SJSA1 (cell line): ENCODE measurements at regions not wholly inside any gene's neighbourhood (a gene's known extent, or its start where the extent isn't known, plus 50 kb on each side); places are given as distances from the start of the nearest gene placed in this dataset.

Experiments used
- DNase-seq, 2 experiments: peaks; one replicate each; pipeline ENCODE4 v3.0.0-alpha.2; 2015 to 2020; ENCODE audit warnings: low spot score in 2 of 2, low read depth in 1 of 2
- H3K27ac ChIP-seq: fragments of 250-450 bp; sonication (Bioruptor Pico); 2 replicates; pipeline ENCODE4 v1.5.1; 2020; ENCODE audit warnings: mild to moderate bottlenecking, moderate library complexity
- H3K27me3 ChIP-seq: fragments of 250-450 bp; sonication (Bioruptor Pico); replicated peaks from 2 replicates; pipeline ENCODE4 v1.5.1; 2020; ENCODE audit warnings: mild to moderate bottlenecking, moderate library complexity
- H3K36me3 ChIP-seq: fragments of 250-450 bp; sonication (Bioruptor Pico); 2 replicates; pipeline ENCODE4 v1.5.1; 2020; ENCODE audit warnings: mild to moderate bottlenecking
- H3K4me1 ChIP-seq: fragments of 250-450 bp; sonication (Bioruptor Pico); replicated peaks from 2 replicates; pipeline ENCODE4 v1.6.1; 2021; ENCODE audit warnings: mild to moderate bottlenecking
- H3K4me3 ChIP-seq: fragments of 250-450 bp; sonication (Bioruptor Pico); 2 replicates; pipeline ENCODE4 v1.5.1; 2020; ENCODE audit warnings: mild to moderate bottlenecking
- H3K9me3 ChIP-seq: fragments of 250-450 bp; sonication (Bioruptor Pico); replicated peaks from 2 replicates; pipeline ENCODE4 v1.5.1; 2020; ENCODE audit warnings: mild to moderate bottlenecking

DNA sequence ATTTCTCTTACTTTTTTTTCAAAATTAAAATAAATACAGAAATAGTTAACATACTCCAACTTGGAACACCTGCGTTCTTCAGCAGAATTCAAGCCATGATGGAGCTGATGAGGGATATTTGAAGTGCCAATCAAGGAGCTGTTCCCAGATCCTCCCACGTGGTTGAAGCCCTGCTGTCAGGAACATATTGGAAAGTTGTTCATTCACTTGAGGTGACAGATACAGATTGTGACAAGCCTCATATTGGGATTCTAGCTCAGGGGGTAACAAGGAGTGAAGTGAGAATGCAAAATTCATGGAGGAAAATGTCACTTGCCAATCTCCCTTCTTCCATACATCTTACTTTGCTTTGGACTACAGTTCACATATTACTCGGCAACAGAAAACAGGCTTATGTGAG is 2670.8 kb downstream of the PCDH7 start:
- H3K36me3 ChIP-seq: no peaks in the 10 kb centered on the region
- H3K9me3 ChIP-seq: no peaks in the 10 kb centered on the region
- no peak overlapping the region for H3K4me3 ChIP-seq
- DNase-seq: no peak
- no peaks in the 10 kb centered on the region for H3K27me3 ChIP-seq
- H3K4me1 ChIP-seq: no peaks in the 10 kb centered on the region
- H3K27ac ChIP-seq: no peak overlapping the region

DNA sequence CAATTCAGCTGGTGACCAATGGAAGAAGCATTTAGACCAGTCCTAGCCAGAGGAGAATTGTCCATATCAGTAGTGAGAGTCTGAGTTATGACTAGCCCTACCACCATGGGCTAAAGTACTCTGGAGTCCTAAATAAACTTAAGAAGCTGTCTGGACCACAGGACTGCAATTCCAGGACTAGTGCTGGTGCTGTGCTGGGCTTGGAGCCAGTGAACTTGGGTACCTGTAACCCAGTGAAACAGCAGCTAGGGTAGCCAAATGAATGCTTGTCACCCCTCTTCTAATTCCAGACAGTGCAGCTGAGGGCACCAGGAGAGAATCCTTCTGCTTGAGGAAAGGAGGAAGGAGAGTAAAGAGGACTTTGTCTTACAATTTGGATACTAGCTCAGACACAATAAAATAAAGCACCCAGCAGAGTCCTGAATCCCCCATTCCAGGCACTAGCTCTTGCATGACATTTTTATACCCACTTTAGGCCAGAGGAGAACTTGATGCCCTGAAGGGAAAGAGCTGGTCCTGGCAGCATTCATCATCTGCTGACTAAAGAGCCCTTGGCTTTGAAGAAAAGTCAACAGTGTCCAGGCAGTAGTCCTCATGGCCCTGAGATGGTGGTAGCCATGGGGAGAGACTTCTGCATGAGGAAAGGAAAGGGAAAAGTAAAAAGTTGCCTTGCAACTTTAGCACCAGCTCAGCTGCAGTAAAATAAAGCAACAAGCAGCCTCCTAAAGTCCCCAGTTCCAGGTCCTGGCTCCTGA is 2675.7 kb downstream of the PCDH7 start:
- Histone ChIP-seq H3K4me1 (no peaks in the 10 kb centered on the region), H3K27me3 (no peaks in the 10 kb centered on the region), H3K27ac (no peak overlapping the region), H3K9me3 (no peaks in the 10 kb centered on the region), H3K36me3 (no peaks in the 10 kb centered on the region), H3K4me3 (no peak overlapping the region)
- no peak for DNase-seq

GRCh38 chr4:33400504-33400903 is 2680.3 kb downstream of the PCDH7 start:
- Histone ChIP-seq H3K36me3 (no peaks in the 10 kb centered on the region), H3K9me3 (no peaks in the 10 kb centered on the region), H3K27me3 (no peaks in the 10 kb centered on the region), H3K27ac (no peak overlapping the region), H3K4me3 (no peak overlapping the region), H3K4me1 (no peaks in the 10 kb centered on the region)
- DNase-seq: no peak

- Histone ChIP-seq H3K9me3 (no peaks in the 10 kb centered on the region), H3K27ac (no peak overlapping the region), H3K27me3 (no peaks in the 10 kb centered on the region), H3K4me1 (no peaks in the 10 kb centered on the region), H3K36me3 (no peaks in the 10 kb centered on the region), H3K4me3 (no peak overlapping the region)
- DNase-seq: no peak
Observed at GRCh38 chr4:33407496-33407895, 2687.3 kb downstream of the PCDH7 start.

DNA sequence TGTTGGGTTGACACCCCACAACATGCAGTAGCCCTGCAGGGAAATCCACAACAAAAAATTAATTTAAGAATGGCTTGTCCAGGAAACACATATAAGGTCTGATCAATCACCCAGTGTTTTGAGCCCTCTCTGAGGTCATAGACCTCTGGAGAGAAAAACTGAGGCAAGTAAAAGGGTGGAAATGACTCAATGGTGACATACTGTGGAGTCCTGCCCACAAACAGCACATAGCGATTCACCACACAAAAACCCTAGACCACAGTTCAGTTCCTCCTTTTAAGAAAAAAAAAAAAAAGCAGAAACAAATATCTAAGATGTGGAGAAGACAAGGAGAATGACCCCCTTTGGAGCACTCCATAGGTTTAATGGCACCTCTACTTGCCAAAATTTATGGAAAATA is 2691.0 kb downstream of the PCDH7 start:
- Histone ChIP-seq H3K4me1 (no peaks in the 10 kb centered on the region), H3K36me3 (no peaks in the 10 kb centered on the region), H3K9me3 (no peaks in the 10 kb centered on the region), H3K27me3 (no peaks in the 10 kb centered on the region), H3K4me3 (no peak overlapping the region), H3K27ac (no peak overlapping the region)
- DNase-seq: no peak

DNA sequence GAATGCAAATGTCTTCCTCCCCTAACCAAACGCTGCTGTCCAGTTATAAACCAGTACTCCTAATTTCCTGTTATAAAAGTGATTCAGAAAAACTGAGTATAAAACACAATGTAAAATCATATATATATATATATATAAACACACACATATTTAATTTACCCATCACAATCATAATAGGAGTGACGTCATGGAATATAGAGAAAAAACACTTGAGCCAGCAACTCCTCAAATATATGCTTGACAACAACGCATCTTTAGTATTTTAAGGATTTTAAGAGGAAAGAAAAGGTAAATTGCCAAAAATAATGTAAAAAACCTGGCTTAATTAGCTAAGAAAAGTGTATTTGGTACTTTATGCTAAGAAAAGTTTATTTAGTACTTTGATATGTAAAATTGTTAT is 2701.7 kb downstream of the PCDH7 start:
- Histone ChIP-seq H3K9me3 (no peaks in the 10 kb centered on the region), H3K27me3 (no peaks in the 10 kb centered on the region), H3K27ac (no peak overlapping the region), H3K36me3 (no peaks in the 10 kb centered on the region), H3K4me3 (no peak overlapping the region), H3K4me1 (no peaks in the 10 kb centered on the region)
- no peak for DNase-seq

DNA sequence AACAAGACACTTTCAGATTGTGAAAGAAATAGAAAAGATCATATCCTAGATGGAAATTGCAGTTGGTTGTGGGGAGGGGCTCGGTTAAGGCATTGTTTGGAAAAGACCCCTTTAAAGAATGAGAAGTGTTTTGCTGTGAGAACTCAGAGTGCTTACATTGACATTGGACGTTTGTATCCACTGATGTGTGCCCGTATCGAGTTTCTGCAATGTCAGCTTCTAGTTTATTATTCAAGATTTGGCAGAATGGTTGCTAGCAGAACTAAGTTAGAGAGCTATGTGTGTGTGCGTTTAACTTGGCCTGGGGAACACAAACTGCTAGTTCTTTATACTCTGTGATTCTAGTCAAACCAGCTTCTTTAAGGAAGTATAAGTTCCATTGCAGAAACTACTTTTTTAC is 2702.5 kb downstream of the PCDH7 start:
- no peaks in the 10 kb centered on the region for H3K4me1 ChIP-seq
- no peak for DNase-seq

DNA sequence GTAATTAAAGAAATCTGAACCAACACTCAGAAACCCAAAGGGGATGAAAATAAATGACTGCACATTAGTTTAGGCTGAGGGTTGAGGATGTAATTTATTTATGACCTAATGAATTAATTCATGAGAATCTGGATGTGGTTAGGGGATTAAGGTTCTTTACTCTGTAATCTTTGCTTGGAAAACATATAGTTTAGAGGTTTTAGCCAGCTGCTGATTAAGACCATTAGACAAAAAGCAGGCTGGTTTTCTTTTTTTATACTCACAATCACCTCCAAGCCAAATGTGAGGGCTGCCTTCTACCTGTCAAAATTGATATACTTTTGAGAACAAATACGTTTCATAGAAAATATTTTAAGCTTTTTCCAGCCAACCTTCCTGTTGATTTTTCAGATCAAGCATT is 2705.8 kb downstream of the PCDH7 start:
- Histone ChIP-seq H3K36me3 (no peaks in the 10 kb centered on the region), H3K27ac (no peak overlapping the region), H3K4me1 (no peaks in the 10 kb centered on the region), H3K4me3 (no peak overlapping the region), H3K9me3 (no peaks in the 10 kb centered on the region), H3K27me3 (no peaks in the 10 kb centered on the region)
- no peak for DNase-seq

More for the DNA sequence above, 2702.5 kb downstream of the PCDH7 start:
- Histone ChIP-seq H3K27me3 (no peaks in the 10 kb centered on the region), H3K4me3 (no peak overlapping the region), H3K9me3 (no peaks in the 10 kb centered on the region), H3K27ac (no peak overlapping the region), H3K36me3 (no peaks in the 10 kb centered on the region)

- no peaks in the 10 kb centered on the region for H3K4me1 ChIP-seq
- no peak for DNase-seq
- H3K4me3 ChIP-seq: no peak overlapping the region
- no peaks in the 10 kb centered on the region for H3K27me3 ChIP-seq
- H3K9me3 ChIP-seq: no peaks in the 10 kb centered on the region
- H3K36me3 ChIP-seq: no peaks in the 10 kb centered on the region
- no peak overlapping the region for H3K27ac ChIP-seq
Observed at GRCh38 chr4:33427676-33428075, 2707.5 kb downstream of the PCDH7 start.

DNA sequence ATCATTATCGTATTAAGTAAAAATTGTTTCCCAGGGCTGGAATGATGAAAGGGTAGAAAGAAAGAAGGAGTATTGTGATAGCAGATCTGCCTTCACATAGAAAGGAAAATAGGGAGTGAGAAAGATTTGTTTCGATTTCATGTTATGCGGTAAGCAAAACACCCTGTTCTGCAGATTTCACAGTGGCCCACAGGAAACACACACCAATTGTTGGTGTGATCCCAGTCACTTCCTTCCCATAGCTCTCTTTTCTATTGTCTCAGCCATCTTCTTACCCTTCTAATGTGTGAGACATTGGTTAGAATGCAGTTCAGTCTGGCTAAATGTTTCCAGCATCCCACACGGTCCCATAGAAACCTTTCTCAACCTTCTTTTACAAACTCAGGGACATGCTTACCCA is 2709.8 kb downstream of the PCDH7 start:
- Histone ChIP-seq H3K4me1 (no peaks in the 10 kb centered on the region), H3K27me3 (no peaks in the 10 kb centered on the region), H3K36me3 (no peaks in the 10 kb centered on the region), H3K27ac (no peak overlapping the region), H3K4me3 (no peak overlapping the region), H3K9me3 (no peaks in the 10 kb centered on the region)
- no peak for DNase-seq

GRCh38 chr4:33437406-33437805 is 2717.2 kb downstream of the PCDH7 start:
- Histone ChIP-seq H3K4me1 (no peaks in the 10 kb centered on the region), H3K9me3 (no peaks in the 10 kb centered on the region), H3K36me3 (no peaks in the 10 kb centered on the region), H3K27ac (no peak overlapping the region), H3K4me3 (no peak overlapping the region), H3K27me3 (no peaks in the 10 kb centered on the region)
- no peak for DNase-seq

DNA sequence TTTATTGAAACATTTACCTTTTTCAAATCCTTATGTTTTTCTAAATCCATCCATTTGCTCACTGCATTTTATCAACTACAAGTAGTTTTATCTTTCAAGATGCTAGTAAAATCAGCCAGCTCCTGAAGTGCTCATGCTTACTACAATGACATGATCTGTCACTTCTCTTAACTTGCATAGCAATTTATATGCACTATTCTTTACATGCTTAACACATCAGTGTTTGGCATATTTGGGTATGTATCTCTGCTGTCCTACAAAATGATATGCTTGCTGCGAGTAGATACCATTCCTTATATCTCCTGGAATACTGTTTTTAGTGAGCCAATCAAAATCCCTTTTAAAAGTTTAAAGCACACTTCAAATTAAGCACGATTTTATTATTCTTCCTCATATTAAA is 2726.8 kb downstream of the PCDH7 start:
- no peak overlapping the region for H3K27ac ChIP-seq
- no peak overlapping the region for H3K4me3 ChIP-seq
- H3K9me3 ChIP-seq: no peaks in the 10 kb centered on the region

DNA sequence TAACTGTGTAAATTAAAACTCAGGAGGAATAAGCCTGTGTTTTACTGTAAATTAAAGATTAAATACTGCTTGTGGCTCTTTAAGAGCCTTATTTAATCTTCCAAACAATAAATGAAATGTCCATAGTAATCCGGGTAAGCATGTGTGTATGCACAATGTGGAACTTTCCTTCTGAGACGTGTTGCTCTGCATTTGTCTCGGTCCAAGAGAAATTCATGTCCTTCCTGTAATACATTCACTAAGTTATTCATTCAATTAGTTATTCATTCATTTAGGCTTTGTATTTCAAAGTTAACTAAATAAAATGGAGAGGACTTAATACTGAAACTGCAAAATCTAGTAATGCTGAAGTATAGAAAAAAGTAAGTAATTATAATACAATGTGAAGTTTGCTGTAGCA is 2728.8 kb downstream of the PCDH7 start:
- Histone ChIP-seq H3K36me3 (no peaks in the 10 kb centered on the region), H3K9me3 (no peaks in the 10 kb centered on the region), H3K4me3 (no peak overlapping the region), H3K27ac (no peak overlapping the region), H3K27me3 (no peaks in the 10 kb centered on the region), H3K4me1 (no peaks in the 10 kb centered on the region)
- no peak for DNase-seq

More for the DNA sequence above, 2726.8 kb downstream of the PCDH7 start:
- Histone ChIP-seq H3K36me3 (no peaks in the 10 kb centered on the region), H3K4me1 (no peaks in the 10 kb centered on the region), H3K27me3 (no peaks in the 10 kb centered on the region)
- no peak for DNase-seq

- Histone ChIP-seq H3K4me1 (no peaks in the 10 kb centered on the region), H3K36me3 (no peaks in the 10 kb centered on the region), H3K9me3 (no peaks in the 10 kb centered on the region), H3K27me3 (no peaks in the 10 kb centered on the region), H3K4me3 (no peak overlapping the region), H3K27ac (no peak overlapping the region)
- no peak for DNase-seq
Observed at GRCh38 chr4:33453436-33453835, 2733.3 kb downstream of the PCDH7 start.

- DNase-seq: no peak
- Histone ChIP-seq H3K27me3 (no peaks in the 10 kb centered on the region), H3K9me3 (no peaks in the 10 kb centered on the region), H3K4me3 (no peak overlapping the region), H3K36me3 (no peaks in the 10 kb centered on the region), H3K4me1 (no peaks in the 10 kb centered on the region), H3K27ac (no peak overlapping the region)
Observed at GRCh38 chr4:33453916-33454315, 2733.7 kb downstream of the PCDH7 start.
